Daoy (cell line): ENCODE measurements at regions not wholly inside any gene's neighbourhood (a gene's known extent, or its start where the extent isn't known, plus 50 kb on each side); places are given as distances from the start of the nearest gene placed in this dataset.

Experiments used
- DNase-seq: peaks from one replicate; pipeline ENCODE4 v3.0.0-alpha.2; 2015; ENCODE audit warnings: low read depth

- DNase-seq = no peak
Measured at GRCh38 chr2:236499691-236500578, 69.7 kb upstream of the ACKR3 start.

GRCh38 chr2:236501026-236501425 is 68.6 kb upstream of the ACKR3 start:
- DNase-seq = no peak

GRCh38 chr2:236501531-236501930 is 68.1 kb upstream of the ACKR3 start:
- no peak for DNase-seq

GRCh38 chr2:236503100-236503499 is 66.5 kb upstream of the ACKR3 start:
- DNase-seq = no peak

- DNase-seq = no peak
Measured at GRCh38 chr2:236503583-236503982, 66.0 kb upstream of the ACKR3 start.

- DNase-seq = no peak
Measured at GRCh38 chr2:236505041-236505440, 64.6 kb upstream of the ACKR3 start.

GRCh38 chr2:236505648-236506047 is 64.0 kb upstream of the ACKR3 start:
- no peak for DNase-seq

GRCh38 chr2:236507393-236508085 is 62.1 kb upstream of the ACKR3 start:
- peak; percentile 75 for DNase-seq

- DNase-seq = no peak
Measured at GRCh38 chr2:236508466-236508865, 61.2 kb upstream of the ACKR3 start.

- no peak for DNase-seq
Measured at GRCh38 chr2:236510034-236510433, 59.6 kb upstream of the ACKR3 start.

GRCh38 chr2:236511266-236511665 is 58.4 kb upstream of the ACKR3 start:
- no peak for DNase-seq

GRCh38 chr2:236512267-236512666 is 57.4 kb upstream of the ACKR3 start:
- DNase-seq = peak; percentile 60

GRCh38 chr2:236512902-236513435 is 56.7 kb upstream of the ACKR3 start:
- peak; percentile 65 for DNase-seq

GRCh38 chr2:236513956-236514355 is 55.7 kb upstream of the ACKR3 start:
- DNase-seq = no peak

- no peak for DNase-seq
Measured at GRCh38 chr2:236516708-236517107, 52.9 kb upstream of the ACKR3 start.

- no peak for DNase-seq
Measured at GRCh38 chr2:236517251-236518031, 52.2 kb upstream of the ACKR3 start.
